K562 (cell line): ENCODE measurements at regions not wholly inside any gene's neighbourhood (a gene's known extent, or its start where the extent isn't known, plus 50 kb on each side); places are given as distances from the start of the nearest gene placed in this dataset.

Experiments used
- ATAC-seq: fragments of 200-7000 bp; cut with Tn5 transposase; 3 replicates; pipeline ENCODE4 v1.9.1; 2020; ENCODE audit warnings: moderate library complexity
- BruUV-seq: library from RNA; stranded (reverse); fragments of 400-500 nt; replicated peaks from 2 replicates; lab custom pipeline; 2021; lab: Mats Ljungman, UMichigan
- CTCF ChIA-PET: fragments of 300-600 bp; formaldehyde crosslinking; extraction: SDS; loops from one replicate; lab custom pipeline; 2021; ENCODE audit warnings: low intra/inter-chr PET ratio; lab: Yijun Ruan, JAX
- POLR2A ChIA-PET: fragments of 300-600, 350-650 bp; sonication (Branson Sonifier 250); formaldehyde crosslinking; extraction: SDS; loops from one replicate; lab custom pipeline; 2021; ENCODE audit warnings: antibody characterized with exemption, inconsistent platforms; lab: Yijun Ruan, JAX
- DNase-seq, 4 experiments: peaks; one replicate each; pipeline versions ENCODE4 v3.0.0 to v3.0.0-alpha.2; 2011 to 2018; ENCODE audit warnings: low spot score in 3 of 4, mixed read lengths in 3 of 4; ENCODE audit errors: extremely low read depth in 1 of 4
- FAIRE-seq: peaks from 2 replicates; lab custom pipeline; 2011; peaks lifted over from hg19 to GRCh38; lab: Jason Lieb, UNC
- H2AFZ ChIP-seq: 2 replicates; pipeline ENCODE4 v1.6.0; 2011; ENCODE audit warnings: low read depth, low read length, control low read depth, inconsistent platforms
- H3K27ac ChIP-seq: fragments of 200-600 bp; 3 replicates; pipeline ENCODE4 v1.8.0; 2011; ENCODE audit warnings: low read depth, mild to moderate bottlenecking, control low read depth, inconsistent platforms, low read length, moderate library complexity, mixed read lengths; ENCODE audit errors: extremely low read depth
- H3K27me3 ChIP-seq, 2 experiments: fragments of 300-600 bp in 1 of 2; 2 replicates in 1 of 2; 3 replicates in 1 of 2; pipeline versions ENCODE4 v1.6.0 to v1.8.0; 2011; ENCODE audit warnings: inconsistent platforms in 2 of 2, low read length in 2 of 2, mild to moderate bottlenecking in 1 of 2, mixed read lengths in 1 of 2, moderate library complexity in 1 of 2; ENCODE audit not compliant: control insufficient read depth in 2 of 2, insufficient read depth in 2 of 2
- H3K36me3 ChIP-seq: fragments of 300-600 bp; 3 replicates; pipeline ENCODE4 v1.8.0; 2011; ENCODE audit warnings: mild to moderate bottlenecking, low read length, inconsistent platforms; ENCODE audit not compliant: control insufficient read depth, insufficient read depth
- H3K4me1 ChIP-seq, 2 experiments: fragments of 200-600 bp in 1 of 2; replicated peaks in 1 of 2; 2 replicates in 1 of 2; 3 replicates in 1 of 2; pipeline versions ENCODE4 v1.5.1 to v1.8.0; 2011; ENCODE audit warnings: inconsistent platforms in 2 of 2, low read length in 2 of 2, mild to moderate bottlenecking in 1 of 2, mixed read lengths in 1 of 2, moderate library complexity in 1 of 2; ENCODE audit not compliant: control insufficient read depth in 2 of 2, insufficient read depth in 2 of 2
- H3K4me2 ChIP-seq: 2 replicates; pipeline ENCODE4 v1.6.1; 2011; ENCODE audit warnings: low read length, control low read depth, inconsistent platforms, mixed read lengths; ENCODE audit not compliant: insufficient read depth
- H3K4me3 ChIP-seq: fragments of 200-600 bp; sonication (generic), shearing (Covaris generic); 2 replicates; pipeline ENCODE4 v1.5.1; 2016; ENCODE audit warnings: control low read depth, inconsistent platforms
- H3K79me2 ChIP-seq: fragments of 200-600 bp; 3 replicates; pipeline ENCODE4 v1.8.0; 2011; ENCODE audit warnings: low read length, inconsistent platforms; ENCODE audit not compliant: control insufficient read depth, insufficient read depth
- H3K9ac ChIP-seq, 2 experiments: 2 replicates each; pipeline versions ENCODE4 v1.6.0 to v1.6.1; 2011; ENCODE audit warnings: low read depth in 2 of 2, low read length in 2 of 2, control low read depth in 1 of 2, inconsistent platforms in 1 of 2, mild to moderate bottlenecking in 1 of 2, mixed read lengths in 1 of 2; ENCODE audit not compliant: insufficient read depth in 1 of 2
- H3K9me1 ChIP-seq: one replicate; pipeline ENCODE4 v1.6.0; 2011; ENCODE audit warnings: inconsistent platforms, mild to moderate bottlenecking, low read length, moderate library complexity; ENCODE audit not compliant: control insufficient read depth, insufficient read depth
- H3K9me3 ChIP-seq: replicated peaks from 2 replicates; pipeline ENCODE4 v1.5.1; 2011; ENCODE audit warnings: low read depth, low read length, inconsistent platforms; ENCODE audit not compliant: control insufficient read depth, insufficient read depth
- H4K20me1 ChIP-seq: replicated peaks from 2 replicates; pipeline ENCODE4 v1.6.1; 2011; ENCODE audit warnings: low read length, inconsistent platforms, mixed read lengths; ENCODE audit not compliant: control insufficient read depth, insufficient read depth
- ESRRB ChIP-seq: fragments of 250-450 bp; sonication (Bioruptor Pico); IDR thresholded peaks from 2 replicates; pipeline ENCODE4 v1.5.0; 2020; ENCODE audit warnings: mild to moderate bottlenecking, moderate library complexity, borderline replicate concordance
- ETS2 ChIP-seq: IDR thresholded peaks from 2 replicates; pipeline ENCODE4 v1.6.1; 2016; ENCODE audit warnings: borderline replicate concordance, missing genetic modification characterization, mild to moderate bottlenecking, moderate library complexity, missing compliant biosample characterization; ENCODE audit not compliant: poor library complexity, severe bottlenecking
- HDAC3 ChIP-seq: fragments of 450-650 bp; IDR thresholded peaks from 2 replicates; pipeline ENCODE4 v1.6.1; 2018; ENCODE audit warnings: borderline replicate concordance, mild to moderate bottlenecking, moderate library complexity; ENCODE audit not compliant: partially characterized antibody
- MTA2 ChIP-seq: fragments of 450-650 bp; IDR thresholded peaks from 2 replicates; pipeline ENCODE4 v1.6.1; 2016; ENCODE audit warnings: low read depth
- REST ChIP-seq, 2 experiments: fragments of 450-650 bp; formaldehyde crosslinking in 1 of 2; IDR thresholded peaks; 2 replicates each; pipeline versions ENCODE4 v1.4.0 to v1.6.1; 2014 to 2020; ENCODE audit warnings: mild to moderate bottlenecking in 2 of 2, borderline replicate concordance in 1 of 2, low read depth in 1 of 2
- TAF15 ChIP-seq: fragments of 200-400 bp; formaldehyde crosslinking; IDR thresholded peaks from 2 replicates; pipeline ENCODE4 v1.6.1; 2017; ENCODE audit warnings: mild to moderate bottlenecking, low read depth, low read length, moderate library complexity
- TCF15 ChIP-seq: fragments of 250-450 bp; sonication (Bioruptor Pico); IDR thresholded peaks from 2 replicates; pipeline ENCODE4 v1.8.0; 2022; ENCODE audit warnings: moderate library complexity, mild to moderate bottlenecking, inconsistent platforms
- ZNF699 ChIP-seq: fragments of 250-450 bp; sonication (Bioruptor Pico); IDR thresholded peaks from 2 replicates; pipeline ENCODE4 v1.8.0; 2021; ENCODE audit warnings: mild to moderate bottlenecking, moderate library complexity; ENCODE audit not compliant: insufficient replicate concordance
- WGBS: fragments of 100-300 bp; shearing (Covaris generic); methylation state at CpG from one replicate; pipeline ENCODE4 v1.1.6; 2016; ENCODE audit warnings: low coverage, mixed read lengths; ENCODE audit not compliant: insufficient coverage; ENCODE audit errors: missing lambda C conversion rate; 5-methylcytosine and 5-hydroxymethylcytosine counted together
- in situ Hi-C: fragments of 300-500 bp; cut with MboI; formaldehyde crosslinking; loops from 4 replicates; pipeline ENCODE4 v1.15.0; 2018; ENCODE audit warnings: inconsistent platforms, mixed read lengths
- intact Hi-C: fragments of 100-400 bp; cut with micrococcal nuclease; formaldehyde crosslinking; loops from 2 replicates; pipeline ENCODE4 v1.14.2; 2022
- TF ChIP-seq, protein P1 (sequence below): fragments of 450-650 bp; IDR thresholded peaks from 2 replicates; pipeline ENCODE4 v1.6.1; 2016; ENCODE audit warnings: low read depth, mild to moderate bottlenecking, moderate library complexity

DNA sequence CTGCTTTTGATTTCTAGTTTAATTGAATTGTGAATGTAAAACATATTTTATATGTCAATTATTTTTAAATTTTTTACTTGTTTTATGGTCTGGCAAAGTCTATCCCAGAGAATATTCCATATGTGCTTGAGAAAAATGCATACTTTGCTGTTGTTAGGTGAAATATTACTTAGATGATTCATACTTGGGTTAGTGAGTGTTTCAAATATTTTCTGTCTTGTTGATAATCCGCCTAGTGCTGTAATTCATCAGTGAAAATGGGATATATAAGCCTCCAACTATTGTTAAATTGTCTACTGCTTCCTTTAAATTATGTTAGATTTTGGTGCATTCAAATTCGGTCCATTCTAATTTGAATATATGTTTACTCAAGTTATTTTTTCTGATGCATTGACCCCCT, 395.5 kb downstream of the LRFN5 start (continued):
- no peak for TF ChIP-seq ESRRB (CRISPR knock-in tag)

- H2AFZ ChIP-seq: no peak overlapping the region
- no peak overlapping the region for H3K27ac ChIP-seq
- H3K4me1 ChIP-seq: no peaks in the 10 kb centered on the region
- POLR2A ChIA-PET: no interaction called here
- CTCF ChIA-PET: no interaction called here
- H3K79me2 ChIP-seq: no peaks in the 10 kb centered on the region
- WGBS: 6% methylated on average over 3 of the region's 3 CpGs
- no peak overlapping the region for H3K9ac ChIP-seq
- H3K9me3 ChIP-seq: no peaks in the 10 kb centered on the region
- H3K27me3 ChIP-seq: no peaks in the 10 kb centered on the region
- no peak overlapping the region for H3K4me3 ChIP-seq
- no peak for ATAC-seq
- in situ Hi-C loops (no loop called here), intact Hi-C loops (no loop called here)
- no peak for DNase-seq
- no peaks in the 10 kb centered on the region for H3K9me1 ChIP-seq
- no peaks in the 10 kb centered on the region for H4K20me1 ChIP-seq
- H3K4me2 ChIP-seq: no peak overlapping the region
- H3K36me3 ChIP-seq: no peaks in the 10 kb centered on the region
- FAIRE-seq: no peak
- BruUV-seq: no TSS peak
- TF ChIP-seq TAF15: no peak
- TF ChIP-seq ETS2 (tag): no peak
- TF ChIP-seq HDAC3: no peak
- TF ChIP-seq, protein P1, sequence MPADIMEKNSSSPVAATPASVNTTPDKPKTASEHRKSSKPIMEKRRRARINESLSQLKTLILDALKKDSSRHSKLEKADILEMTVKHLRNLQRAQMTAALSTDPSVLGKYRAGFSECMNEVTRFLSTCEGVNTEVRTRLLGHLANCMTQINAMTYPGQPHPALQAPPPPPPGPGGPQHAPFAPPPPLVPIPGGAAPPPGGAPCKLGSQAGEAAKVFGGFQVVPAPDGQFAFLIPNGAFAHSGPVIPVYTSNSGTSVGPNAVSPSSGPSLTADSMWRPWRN: no peak
- TF ChIP-seq ZNF699 (CRISPR knock-in tag): no peak
- no peak for TF ChIP-seq REST (IDR thresholded peaks at IDR 0.05; ENCODE audit: borderline replicate concordance)
- TF ChIP-seq REST (CRISPR knock-in tag; IDR thresholded peaks at IDR 0.05; ENCODE audit: low read depth): no peak
- TF ChIP-seq TCF15: no peak
- TF ChIP-seq MTA2: no peak
These were observed 394.8 kb downstream of the LRFN5 start for GRCh38 chr14:42001431-42001830.
